GM19372 (cell line): ENCODE measurements at regions not wholly inside any gene's neighbourhood (a gene's known extent, or its start where the extent isn't known, plus 50 kb on each side); places are given as distances from the start of the nearest gene placed in this dataset.

Source experiments
- ATAC-seq: cut with Tn5 transposase; IDR thresholded peaks from one replicate; pipeline ENCODE4 v1.9.1; 2021; ENCODE audit warnings: mild to moderate bottlenecking, low read depth, moderate library complexity; ENCODE audit not compliant: unreplicated experiment

- ATAC-seq = no peak
These were observed 89.4 kb upstream of the TAF1B start for GRCh38 chr2:9753665-9754531.

GRCh38 chr2:9754532-9754887 lies 88.8 kb upstream of the TAF1B start:
- ATAC-seq = no peak

- ATAC-seq = no peak
These were observed 88.3 kb upstream of the TAF1B start for GRCh38 chr2:9755008-9755407.

GRCh38 chr2:9755638-9756037 lies 87.6 kb upstream of the TAF1B start:
- ATAC-seq = no peak

GRCh38 chr2:9756692-9757250 lies 86.5 kb upstream of the TAF1B start:
- ATAC-seq = no peak

- no peak for ATAC-seq
These were observed 85.6 kb upstream of the TAF1B start for GRCh38 chr2:9757501-9758264.

GRCh38 chr2:9758741-9759140 lies 84.5 kb upstream of the TAF1B start:
- no peak for ATAC-seq

- no peak for ATAC-seq
These were observed 83.0 kb upstream of the TAF1B start for GRCh38 chr2:9760069-9760901.

- ATAC-seq = no peak
These were observed 82.4 kb upstream of the TAF1B start for GRCh38 chr2:9760902-9761228.

GRCh38 chr2:9761577-9761976 lies 81.7 kb upstream of the TAF1B start:
- ATAC-seq = no peak

- ATAC-seq = no peak
These were observed 81.1 kb upstream of the TAF1B start for GRCh38 chr2:9762164-9762563.

- ATAC-seq = no peak
These were observed 80.3 kb upstream of the TAF1B start for GRCh38 chr2:9762941-9763340.

GRCh38 chr2:9763356-9764152 lies 79.7 kb upstream of the TAF1B start:
- no peak for ATAC-seq

GRCh38 chr2:9764153-9764778 lies 79.0 kb upstream of the TAF1B start:
- no peak for ATAC-seq

- no peak for ATAC-seq
These were observed 77.4 kb upstream of the TAF1B start for GRCh38 chr2:9765611-9766531.

GRCh38 chr2:9767656-9768281 lies 75.5 kb upstream of the TAF1B start:
- ATAC-seq = no peak

GRCh38 chr2:9768388-9768787 lies 74.9 kb upstream of the TAF1B start:
- no peak for ATAC-seq
